Fibroblast of villous mesenchyme (primary cell): ENCODE measurements at regions not wholly inside any gene's neighbourhood (a gene's known extent, or its start where the extent isn't known, plus 50 kb on each side); places are given as distances from the start of the nearest gene placed in this dataset.

Experiments used
- DNase-seq: peaks from one replicate; pipeline ENCODE4 v3.0.0-alpha.2; 2010; ENCODE audit warnings: low read depth
- H3K4me3 ChIP-seq: 2 replicates; pipeline ENCODE4 v1.5.1; 2011; ENCODE audit warnings: low read depth, mild to moderate bottlenecking, low read length
- TF ChIP-seq, protein P1 (sequence below): IDR thresholded peaks from 2 replicates; pipeline ENCODE4 v1.5.1; 2012; ENCODE audit warnings: low read depth, mild to moderate bottlenecking, low read length; ENCODE audit not compliant: insufficient read depth

DNA sequence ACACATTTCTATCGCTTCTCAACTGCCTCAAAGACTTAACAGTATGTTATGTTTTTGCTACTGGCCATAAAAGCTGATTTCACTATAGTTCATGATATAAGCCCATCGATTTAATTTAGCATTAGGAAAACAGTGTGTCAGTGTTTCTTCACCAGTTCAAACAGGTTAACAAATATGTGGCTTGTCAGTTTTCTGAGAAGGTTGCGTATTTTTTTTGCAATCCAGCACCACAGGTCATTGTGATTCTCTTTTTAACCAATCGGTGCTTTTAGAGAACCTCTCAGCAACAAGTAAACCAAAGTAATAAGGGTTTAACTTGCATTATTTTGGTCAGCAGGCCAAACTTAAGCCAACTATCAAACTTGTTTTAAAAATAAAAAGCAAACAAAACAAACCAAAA is 409.6 kb downstream of the NFIB start:
- H3K4me3 ChIP-seq = no peak overlapping the region
- TF ChIP-seq, protein P1, sequence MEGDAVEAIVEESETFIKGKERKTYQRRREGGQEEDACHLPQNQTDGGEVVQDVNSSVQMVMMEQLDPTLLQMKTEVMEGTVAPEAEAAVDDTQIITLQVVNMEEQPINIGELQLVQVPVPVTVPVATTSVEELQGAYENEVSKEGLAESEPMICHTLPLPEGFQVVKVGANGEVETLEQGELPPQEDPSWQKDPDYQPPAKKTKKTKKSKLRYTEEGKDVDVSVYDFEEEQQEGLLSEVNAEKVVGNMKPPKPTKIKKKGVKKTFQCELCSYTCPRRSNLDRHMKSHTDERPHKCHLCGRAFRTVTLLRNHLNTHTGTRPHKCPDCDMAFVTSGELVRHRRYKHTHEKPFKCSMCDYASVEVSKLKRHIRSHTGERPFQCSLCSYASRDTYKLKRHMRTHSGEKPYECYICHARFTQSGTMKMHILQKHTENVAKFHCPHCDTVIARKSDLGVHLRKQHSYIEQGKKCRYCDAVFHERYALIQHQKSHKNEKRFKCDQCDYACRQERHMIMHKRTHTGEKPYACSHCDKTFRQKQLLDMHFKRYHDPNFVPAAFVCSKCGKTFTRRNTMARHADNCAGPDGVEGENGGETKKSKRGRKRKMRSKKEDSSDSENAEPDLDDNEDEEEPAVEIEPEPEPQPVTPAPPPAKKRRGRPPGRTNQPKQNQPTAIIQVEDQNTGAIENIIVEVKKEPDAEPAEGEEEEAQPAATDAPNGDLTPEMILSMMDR = no peak
- DNase-seq = no peak

DNA sequence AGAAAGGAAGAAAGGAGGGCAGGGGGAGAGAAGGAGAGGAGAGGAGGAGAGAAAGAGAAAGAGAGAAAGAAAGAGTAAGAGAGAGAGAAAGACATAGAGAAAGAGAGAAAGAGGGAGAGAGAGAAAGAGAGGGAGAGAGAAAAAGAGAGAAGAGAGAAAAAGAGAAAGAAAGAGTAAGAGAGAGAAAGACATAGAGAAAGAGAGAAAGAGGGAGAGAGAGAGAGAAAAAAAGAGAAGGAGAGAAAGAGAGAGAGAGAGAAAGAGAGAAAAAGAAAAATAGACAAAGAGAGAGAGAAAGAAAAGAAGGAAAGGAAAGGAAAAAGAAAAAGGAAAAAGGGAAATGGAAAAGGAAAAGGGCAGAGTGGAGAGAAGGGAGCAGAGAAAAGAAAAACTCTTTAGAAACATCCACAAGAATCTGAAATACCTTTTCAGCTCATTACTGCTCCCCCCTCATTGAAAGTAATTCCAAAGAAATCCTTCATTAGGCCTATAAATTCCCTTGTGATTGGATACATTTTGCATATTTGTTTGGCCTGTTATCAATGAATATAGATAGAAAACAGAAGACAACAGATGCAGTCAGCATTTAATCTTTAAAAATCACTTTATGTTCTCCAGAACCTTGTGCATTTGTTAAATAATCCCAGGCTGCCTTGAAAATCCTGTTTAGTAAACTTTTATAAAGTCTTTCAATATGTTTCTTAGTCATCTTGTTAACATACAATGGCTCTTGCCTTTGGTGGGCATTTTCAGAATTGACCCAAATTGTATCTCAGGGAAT is 411.5 kb downstream of the NFIB start:
- TF ChIP-seq, protein P1 = no peak
- no peak for DNase-seq
- H3K4me3 ChIP-seq = no peak overlapping the region

GRCh38 chr9:13901176-13901575 is 412.8 kb downstream of the NFIB start:
- TF ChIP-seq, protein P1 = no peak
- H3K4me3 ChIP-seq = no peak overlapping the region
- no peak for DNase-seq

DNA sequence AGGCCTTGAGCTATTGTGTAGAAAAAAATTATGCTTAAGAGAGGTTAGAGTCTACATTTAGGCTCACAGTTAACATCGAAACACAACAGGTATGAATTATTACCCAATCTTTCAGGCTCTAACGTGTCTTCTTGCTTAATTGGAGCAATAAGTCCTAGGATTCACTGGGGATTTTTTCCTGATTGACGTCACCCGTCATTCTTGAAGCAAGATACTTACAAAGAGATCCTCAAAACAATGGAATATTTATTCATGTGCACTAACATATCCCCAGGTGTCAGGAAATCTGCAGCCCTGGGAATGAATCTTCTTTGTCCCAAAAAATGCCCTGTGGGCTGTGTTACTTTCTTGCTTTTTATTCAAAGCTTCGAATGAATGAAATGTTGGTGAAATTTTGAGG is 413.5 kb downstream of the NFIB start:
- no peak overlapping the region for H3K4me3 ChIP-seq
- TF ChIP-seq, protein P1 = no peak
- DNase-seq = no peak

DNA sequence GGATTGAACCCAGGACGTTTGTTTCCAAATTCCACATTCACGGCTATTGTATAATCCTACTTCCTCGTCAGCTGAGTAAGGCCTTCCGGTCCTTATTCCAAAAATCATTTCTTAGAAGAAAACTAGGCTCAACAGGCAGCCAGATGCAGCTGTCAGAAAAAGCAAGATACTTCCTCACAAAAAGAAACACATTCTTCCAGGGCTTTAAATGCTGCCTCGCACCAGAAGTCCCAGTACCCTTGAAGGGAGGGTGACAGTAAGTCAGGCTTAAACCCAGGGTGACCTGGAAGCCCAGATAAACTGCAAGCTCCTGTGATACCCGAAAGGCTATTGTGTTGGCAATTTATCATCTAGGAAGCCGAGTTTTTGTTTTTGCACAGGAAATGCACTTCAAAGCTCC is 414.0 kb downstream of the NFIB start:
- H3K4me3 ChIP-seq = no peak overlapping the region
- TF ChIP-seq, protein P1 = no peak
- no peak for DNase-seq

DNA sequence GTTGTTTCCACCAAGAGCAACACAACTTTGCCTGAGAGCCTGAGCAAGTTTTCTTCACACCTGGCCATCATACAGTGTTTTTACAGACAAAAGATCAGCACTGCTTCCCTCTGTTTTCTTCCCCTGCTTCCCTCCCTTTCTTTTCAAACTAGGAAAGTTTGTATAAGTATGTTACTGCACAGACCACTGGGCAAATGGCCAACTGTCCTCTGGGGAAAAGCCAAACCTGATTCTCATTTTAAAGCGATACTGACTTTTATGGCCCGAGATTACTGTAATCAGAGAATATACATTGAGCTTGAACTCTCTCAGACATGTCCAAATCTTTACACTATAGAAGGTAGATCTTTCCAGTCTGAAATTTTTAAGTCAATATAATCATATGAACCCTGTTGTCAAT is 415.0 kb downstream of the NFIB start:
- no peak for DNase-seq
- TF ChIP-seq, protein P1 = no peak
- H3K4me3 ChIP-seq = no peak overlapping the region
